Tibial nerve (tissue), 4 donors: ENCODE measurements at regions not wholly inside any gene's neighbourhood (a gene's known extent, or its start where the extent isn't known, plus 50 kb on each side); places are given as distances from the start of the nearest gene placed in this dataset.

Experiments used
- DNase-seq, 2 donors: peaks; one replicate each; pipeline ENCODE4 v3.0.0-alpha.2; 2019; ENCODE audit warnings: low spot score in 2 of 2
- H3K27ac ChIP-seq, 4 donors: fragments of 200-600 bp; sonication (generic) in 3 of 4; one replicate each; pipeline ENCODE4 v1.5.1; 2017 to 2019; ENCODE audit warnings: mild to moderate bottlenecking in 1 of 4
- H3K27me3 ChIP-seq, 2 donors: fragments of 200-600 bp; sonication (generic) in 1 of 2; one replicate each; pipeline versions ENCODE4 v1.5.1 to v1.6.0; 2017 to 2019
- H3K36me3 ChIP-seq, 3 donors: fragments of 200-600 bp; sonication (generic); one replicate each; pipeline ENCODE4 v1.5.1; 2018 to 2019
- H3K4me1 ChIP-seq, 4 donors: fragments of 200-600 bp; sonication (generic) in 3 of 4; one replicate each; pipeline ENCODE4 v1.5.1; 2017 to 2019
- H3K4me3 ChIP-seq, 4 donors: fragments of 200-600 bp; sonication (generic) in 3 of 4; one replicate each; pipeline ENCODE4 v1.5.1; 2017 to 2019; ENCODE audit warnings: mild to moderate bottlenecking in 1 of 4, moderate library complexity in 1 of 4
- H3K9me3 ChIP-seq, 4 donors: fragments of 200-600 bp; sonication (generic) in 3 of 4; one replicate each; pipeline ENCODE4 v1.5.1; 2017 to 2019
- CTCF ChIP-seq, 5 experiments: fragments of 200-600 bp in 3 of 5; fragments of 450-650 bp in 2 of 5; sonication (generic) in 3 of 5; IDR thresholded peaks; one replicate each; pipeline ENCODE4 v1.5.1; 2016 to 2019; ENCODE audit warnings: antibody characterized with exemption in 5 of 5, mild to moderate bottlenecking in 3 of 5, moderate library complexity in 2 of 5
- EP300 ChIP-seq, 2 donors: sonication (generic); formaldehyde crosslinking; IDR thresholded peaks; one replicate each; pipeline ENCODE4 v1.6.1; 2017; ENCODE audit warnings: antibody characterized with exemption in 2 of 2, mild to moderate bottlenecking in 1 of 2
- POLR2A ChIP-seq, 2 donors: fragments of 450-650 bp; IDR thresholded peaks; one replicate each; pipeline ENCODE4 v1.6.1; 2017; ENCODE audit warnings: antibody characterized with exemption in 2 of 2, mild to moderate bottlenecking in 2 of 2, moderate library complexity in 2 of 2
- WGBS, 2 donors: methylation state at CpG; one replicate each; pipeline ENCODE4 v1.1.5; 2018; 5-methylcytosine and 5-hydroxymethylcytosine counted together

- 88 to 90% methylated on average over 4 of the region's 4 CpGs for WGBS, 2 donors
- no peaks in the 10 kb centered on the region for H3K9me3 ChIP-seq
- no peak overlapping the region for H3K4me3 ChIP-seq
- H3K4me1 ChIP-seq, result no peaks in the 10 kb centered on the region
- no peak for DNase-seq
- no peak overlapping the region for H3K27ac ChIP-seq
- H3K36me3 ChIP-seq, result no peaks in the 10 kb centered on the region
- TF ChIP-seq POLR2A (IDR thresholded peaks at IDR 0.05), result no peak
- no peak for TF ChIP-seq EP300 (IDR thresholded peaks at IDR 0.05)
- no peak for TF ChIP-seq CTCF (IDR thresholded peaks at IDR 0.05)
- H3K27me3 ChIP-seq, result no peaks in the 10 kb centered on the region
These were observed 448.4 kb downstream of the HS3ST3B1 start for GRCh38 chr17:14749269-14749668.

GRCh38 chr17:14748036-14748710 is 447.3 kb downstream of the HS3ST3B1 start:
- TF ChIP-seq POLR2A (IDR thresholded peaks at IDR 0.05), result no peak
- TF ChIP-seq CTCF (IDR thresholded peaks at IDR 0.05), result no peak
- TF ChIP-seq EP300 (IDR thresholded peaks at IDR 0.05), result no peak

GRCh38 chr17:14747603-14747950 is 446.7 kb downstream of the HS3ST3B1 start:
- WGBS, 2 donors, result 76 to 88% methylated on average over 5 of the region's 5 CpGs
- no peaks in the 10 kb centered on the region for H3K9me3 ChIP-seq
- no peak for TF ChIP-seq CTCF (IDR thresholded peaks at IDR 0.05)
- TF ChIP-seq EP300 (IDR thresholded peaks at IDR 0.05), result no peak
- TF ChIP-seq POLR2A (IDR thresholded peaks at IDR 0.05), result no peak
- H3K4me3 ChIP-seq, result no peak overlapping the region
- no peak overlapping the region for H3K27ac ChIP-seq
- H3K4me1 ChIP-seq, result no peaks in the 10 kb centered on the region
- no peak for DNase-seq
- no peaks in the 10 kb centered on the region for H3K36me3 ChIP-seq
- no peaks in the 10 kb centered on the region for H3K27me3 ChIP-seq

More at GRCh38 chr17:14748036-14748710, 447.3 kb downstream of the HS3ST3B1 start:
- H3K27ac ChIP-seq, result no peak overlapping the region
- no peaks in the 10 kb centered on the region for H3K27me3 ChIP-seq
- H3K36me3 ChIP-seq, result no peaks in the 10 kb centered on the region
- 87 to 88% methylated on average over 12 of the region's 12 CpGs for WGBS, 2 donors
- no peak for DNase-seq
- H3K9me3 ChIP-seq, result no peaks in the 10 kb centered on the region
- H3K4me1 ChIP-seq, result no peaks in the 10 kb centered on the region
- no peak overlapping the region for H3K4me3 ChIP-seq

GRCh38 chr17:14746822-14747602 is 446.1 kb downstream of the HS3ST3B1 start:
- Histone ChIP-seq H3K4me1 (no peaks in the 10 kb centered on the region), H3K36me3 (no peaks in the 10 kb centered on the region), H3K27me3 (no peaks in the 10 kb centered on the region), H3K4me3 (no peak overlapping the region), H3K27ac (no peak overlapping the region), H3K9me3 (no peaks in the 10 kb centered on the region)
- no peak for TF ChIP-seq CTCF (IDR thresholded peaks at IDR 0.05)
- no peak for TF ChIP-seq POLR2A (IDR thresholded peaks at IDR 0.05)
- TF ChIP-seq EP300 (IDR thresholded peaks at IDR 0.05), result no peak
- WGBS, 2 donors, result 58 to 59% methylated on average over 8 of the region's 8 CpGs
- DNase-seq, result no peak

GRCh38 chr17:14745541-14745940 is 444.7 kb downstream of the HS3ST3B1 start:
- H3K36me3 ChIP-seq, result no peaks in the 10 kb centered on the region
- no peak overlapping the region for H3K27ac ChIP-seq
- 93 to 94% methylated on average over 1 of the region's 1 CpG for WGBS, 2 donors
- DNase-seq, result no peak
- H3K4me1 ChIP-seq, result no peaks in the 10 kb centered on the region
- no peaks in the 10 kb centered on the region for H3K9me3 ChIP-seq
- H3K27me3 ChIP-seq, result no peaks in the 10 kb centered on the region
- no peak overlapping the region for H3K4me3 ChIP-seq
- TF ChIP-seq CTCF (IDR thresholded peaks at IDR 0.05) (no peak), POLR2A (IDR thresholded peaks at IDR 0.05) (no peak), EP300 (IDR thresholded peaks at IDR 0.05) (no peak)
